H1 (cell line): ENCODE measurements at regions not wholly inside any gene's neighbourhood (a gene's known extent, or its start where the extent isn't known, plus 50 kb on each side); places are given as distances from the start of the nearest gene placed in this dataset.

ENCODE experiments used
- CTCF ChIA-PET: fragments of 300-600 bp; sonication (Branson Sonifier 250); formaldehyde crosslinking; loops from one replicate; lab custom pipeline; 2021; ENCODE audit not compliant: partially characterized antibody; lab: Charles Lee
- POLR2A ChIA-PET: fragments of 300-600 bp; sonication (Branson Sonifier 250); formaldehyde crosslinking; loops from one replicate; lab custom pipeline; 2021; ENCODE audit warnings: inconsistent platforms; ENCODE audit not compliant: partially characterized antibody; lab: Charles Lee
- DNase-seq, 2 experiments: peaks; one replicate each; pipeline versions ENCODE4 v3.0.0 to v3.0.0-alpha.2; 2010 to 2022; ENCODE audit warnings: low spot score in 2 of 2, low read depth in 1 of 2, mixed read lengths in 1 of 2
- FAIRE-seq: peaks from 2 replicates; lab custom pipeline; 2011; peaks lifted over from hg19 to GRCh38; lab: Jason Lieb, UNC
- H2AFZ ChIP-seq: 2 replicates; pipeline ENCODE4 v1.8.1; 2012; ENCODE audit warnings: low read length, inconsistent platforms
- H2AK5ac ChIP-seq: 2 replicates; pipeline ENCODE4 v1.6.1; 2013; ENCODE audit warnings: low read depth, low read length
- H2BK120ac ChIP-seq: replicated peaks from 2 replicates; pipeline ENCODE3; 2013; ENCODE audit warnings: low read depth, low read length, inconsistent platforms
- H2BK12ac ChIP-seq: 2 replicates; pipeline ENCODE4 v1.6.1; 2013; ENCODE audit warnings: low read depth, low read length
- H2BK15ac ChIP-seq: 2 replicates; pipeline ENCODE4 v1.6.1; 2013; ENCODE audit warnings: low read length
- H2BK20ac ChIP-seq: 2 replicates; pipeline ENCODE4 v1.6.1; 2013; ENCODE audit warnings: low read length
- H2BK5ac ChIP-seq: 2 replicates; pipeline ENCODE4 v1.6.1; 2013; ENCODE audit warnings: low read depth, low read length
- H3K14ac ChIP-seq: 2 replicates; pipeline ENCODE4 v1.6.1; 2013; ENCODE audit warnings: inconsistent platforms; ENCODE audit not compliant: insufficient read length
- H3K18ac ChIP-seq: 2 replicates; pipeline ENCODE4 v1.6.1; 2013; ENCODE audit warnings: low read length; ENCODE audit errors: extremely low read depth
- H3K23ac ChIP-seq: 2 replicates; pipeline ENCODE4 v1.6.1; 2013; ENCODE audit warnings: inconsistent platforms; ENCODE audit not compliant: insufficient read length
- H3K23me2 ChIP-seq: 2 replicates; pipeline ENCODE4 v1.6.1; 2013; ENCODE audit warnings: low read depth, low read length
- H3K27ac ChIP-seq: 2 replicates; pipeline ENCODE4 v1.6.1; 2011; ENCODE audit warnings: low read depth, low read length, inconsistent platforms
- H3K27me3 ChIP-seq, 4 experiments: replicated peaks in 1 of 4; 1 replicate in 1 of 4; 2 replicates in 3 of 4; pipeline versions ENCODE4 v1.6.1 to v1.8.1; 2011 to 2013; ENCODE audit warnings: low read length in 3 of 4, mild to moderate bottlenecking in 3 of 4, inconsistent platforms in 2 of 4, mixed read lengths in 2 of 4, moderate library complexity in 1 of 4; ENCODE audit not compliant: control insufficient read depth in 3 of 4, insufficient read depth in 3 of 4; ENCODE audit errors: extremely low read depth in 1 of 4
- H3K36me3 ChIP-seq, 4 experiments: 2 replicates each; pipeline versions ENCODE4 v1.6.1 to v1.8.1; 2011 to 2013; ENCODE audit warnings: mild to moderate bottlenecking in 4 of 4, low read length in 3 of 4, moderate library complexity in 2 of 4, control low read depth in 1 of 4, inconsistent platforms in 1 of 4; ENCODE audit not compliant: insufficient read depth in 4 of 4, control insufficient read depth in 2 of 4
- H3K4ac ChIP-seq: replicated peaks from 2 replicates; pipeline ENCODE3; 2013; ENCODE audit warnings: low read length, low read depth, mixed read lengths, inconsistent platforms; ENCODE audit not compliant: insufficient read length
- H3K4me1 ChIP-seq, 4 experiments: replicated peaks in 1 of 4; 1 replicate in 1 of 4; 2 replicates in 3 of 4; pipeline versions ENCODE4 v1.6.1 to v1.8.1; 2011 to 2013; ENCODE audit warnings: low read length in 3 of 4, inconsistent platforms in 2 of 4, mixed read lengths in 1 of 4; ENCODE audit not compliant: insufficient read depth in 4 of 4, control insufficient read depth in 3 of 4
- H3K4me2 ChIP-seq, 2 experiments: 2 replicates each; pipeline versions ENCODE4 v1.6.1 to v1.8.1; 2011 to 2013; ENCODE audit warnings: low read depth in 2 of 2, low read length in 2 of 2, control low read depth in 1 of 2, inconsistent platforms in 1 of 2, mild to moderate bottlenecking in 1 of 2; ENCODE audit not compliant: insufficient read depth in 1 of 2
- H3K4me3 ChIP-seq, 4 experiments: fragments of 200-600, 300-600 bp in 1 of 4; sonication (generic), shearing (Covaris generic), sonication (Bioruptor Twin) in 1 of 4; 2 replicates each; pipeline versions ENCODE4 v1.5.1 to v1.8.1; 2011 to 2016; ENCODE audit warnings: low read length in 4 of 4, low read depth in 3 of 4, control low read depth in 2 of 4, inconsistent platforms in 2 of 4, mild to moderate bottlenecking in 2 of 4, mixed read lengths in 1 of 4, moderate library complexity in 1 of 4; ENCODE audit not compliant: insufficient read depth in 2 of 4; ENCODE audit errors: extremely low read depth in 1 of 4
- H3K56ac ChIP-seq: replicated peaks from 2 replicates; pipeline ENCODE3; 2013; ENCODE audit warnings: low read depth, mild to moderate bottlenecking, mixed read lengths, low read length, inconsistent platforms; ENCODE audit not compliant: insufficient read length
- H3K79me1 ChIP-seq: 2 replicates; pipeline ENCODE4 v1.6.1; 2013; ENCODE audit warnings: low read depth, low read length, control low read depth
- H3K79me2 ChIP-seq, 2 experiments: 2 replicates each; pipeline versions ENCODE4 v1.6.1 to v1.8.1; 2012 to 2013; ENCODE audit warnings: low read length in 2 of 2, mild to moderate bottlenecking in 2 of 2, inconsistent platforms in 1 of 2; ENCODE audit not compliant: insufficient read depth in 2 of 2, control insufficient read depth in 1 of 2
- H3K9ac ChIP-seq, 4 experiments: replicated peaks in 1 of 4; 1 replicate in 1 of 4; 2 replicates in 3 of 4; pipeline versions ENCODE4 v1.6.1 to v1.8.1; 2011 to 2013; ENCODE audit warnings: low read depth in 3 of 4, low read length in 3 of 4, control low read depth in 2 of 4, mild to moderate bottlenecking in 2 of 4, moderate library complexity in 2 of 4, inconsistent platforms in 1 of 4; ENCODE audit errors: extremely low read depth in 1 of 4
- H3K9me3 ChIP-seq, 2 experiments: 2 replicates each; pipeline versions ENCODE4 v1.6.1 to v1.8.1; 2012 to 2013; ENCODE audit warnings: mild to moderate bottlenecking in 2 of 2, moderate library complexity in 2 of 2, control low read depth in 1 of 2, inconsistent platforms in 1 of 2, low read depth in 1 of 2, low read length in 1 of 2, mixed read lengths in 1 of 2; ENCODE audit not compliant: insufficient read depth in 2 of 2
- H4K20me1 ChIP-seq, 2 experiments: replicated peaks in 1 of 2; 2 replicates each; pipeline versions ENCODE3 to v1.8.1; 2011 to 2013; ENCODE audit warnings: inconsistent platforms in 2 of 2, low read length in 2 of 2, mild to moderate bottlenecking in 1 of 2; ENCODE audit not compliant: insufficient read depth in 2 of 2, control insufficient read depth in 1 of 2
- H4K5ac ChIP-seq: 2 replicates; pipeline ENCODE4 v1.6.1; 2013; ENCODE audit warnings: low read length, low read depth, mixed read lengths, inconsistent platforms; ENCODE audit not compliant: insufficient read length
- H4K8ac ChIP-seq: 2 replicates; pipeline ENCODE4 v1.8.0; 2013; ENCODE audit warnings: mild to moderate bottlenecking, moderate library complexity, low read length, inconsistent platforms; ENCODE audit not compliant: insufficient read depth; ENCODE audit errors: extremely low read depth
- H4K91ac ChIP-seq: replicated peaks from 2 replicates; pipeline ENCODE3; 2013; ENCODE audit warnings: low read length, mixed read lengths, inconsistent platforms; ENCODE audit not compliant: insufficient read length
- CBX8 ChIP-seq: fragments of 300-800, 300-1000 bp; sonication (generic); IDR thresholded peaks from 2 replicates; pipeline ENCODE4 v1.7.1; 2016; ENCODE audit warnings: low read depth, low read length, borderline replicate concordance
- CEBPB ChIP-seq: IDR thresholded peaks from 2 replicates; pipeline ENCODE4 v1.6.1; 2012; ENCODE audit warnings: low read depth, low read length
- CTBP2 ChIP-seq: IDR thresholded peaks from 2 replicates; pipeline ENCODE4 v1.7.0; 2011; ENCODE audit warnings: borderline replicate concordance, mild to moderate bottlenecking, moderate library complexity, mixed read lengths, low read length; ENCODE audit not compliant: insufficient read depth, insufficient read length
- GTF2F1 ChIP-seq: IDR thresholded peaks from 2 replicates; pipeline ENCODE4 v1.6.1; 2012; ENCODE audit warnings: low read depth, low read length, improper control_type of control experiment, borderline replicate concordance
- KDM5A ChIP-seq: fragments of 200-600 bp; IDR thresholded peaks from 2 replicates; pipeline ENCODE4 v1.7.1; 2012; ENCODE audit warnings: mild to moderate bottlenecking, low read length, inconsistent platforms, mixed read lengths
- NRF1 ChIP-seq: IDR thresholded peaks from 2 replicates; pipeline ENCODE4 v1.6.1; 2011; ENCODE audit warnings: mild to moderate bottlenecking, low read depth, low read length, improper control_type of control experiment
- RAD21 ChIP-seq, 2 experiments: IDR thresholded peaks in 1 of 2; conservative IDR thresholded peaks in 1 of 2; 2 replicates each; pipeline ENCODE4 v1.6.1; 2011; ENCODE audit warnings: low read depth in 2 of 2, low read length in 2 of 2, improper control_type of control experiment in 1 of 2, inconsistent platforms in 1 of 2, mild to moderate bottlenecking in 1 of 2, moderate library complexity in 1 of 2
- SAP30 ChIP-seq: fragments of 300-600 bp; sonication (generic); IDR thresholded peaks from 2 replicates; pipeline ENCODE4 v1.7.1; 2012; ENCODE audit warnings: low read length, moderate library complexity, mild to moderate bottlenecking, inconsistent platforms; ENCODE audit not compliant: insufficient read depth, insufficient replicate concordance
- TAF1 ChIP-seq: IDR thresholded peaks from 2 replicates; pipeline ENCODE4 v1.6.1; 2011; ENCODE audit warnings: mild to moderate bottlenecking, low read depth, low read length
- TEAD4 ChIP-seq: IDR thresholded peaks from 2 replicates; pipeline ENCODE4 v1.6.1; 2012; ENCODE audit warnings: low read depth, low read length, inconsistent platforms, mixed read lengths
- ZNF274 ChIP-seq: IDR thresholded peaks from 2 replicates; pipeline ENCODE4 v1.7.0; 2012; ENCODE audit warnings: low read length, borderline replicate concordance; ENCODE audit errors: extremely low read depth
- WGBS, 2 experiments: shearing (Covaris generic) in 1 of 2; methylation state at CpG; one replicate each; pipeline versions ENCODE4 v1.1.6 to v1.1.7; 2013 to 2015; ENCODE audit warnings: low lambda C conversion rate in 2 of 2, mixed read lengths in 2 of 2, inconsistent platforms in 1 of 2, low coverage in 1 of 2, missing lambda C conversion rate in 1 of 2; ENCODE audit not compliant: insufficient replicate concordance in 2 of 2, insufficient coverage in 1 of 2, insufficient read length in 1 of 2; ENCODE audit errors: extremely low coverage in 1 of 2, missing lambda C conversion rate in 1 of 2; 5-methylcytosine and 5-hydroxymethylcytosine counted together
- TF ChIP-seq, protein P1 (sequence below): IDR thresholded peaks from 2 replicates; pipeline ENCODE4 v1.6.1; 2011; ENCODE audit warnings: low read length, improper control_type of control experiment

DNA sequence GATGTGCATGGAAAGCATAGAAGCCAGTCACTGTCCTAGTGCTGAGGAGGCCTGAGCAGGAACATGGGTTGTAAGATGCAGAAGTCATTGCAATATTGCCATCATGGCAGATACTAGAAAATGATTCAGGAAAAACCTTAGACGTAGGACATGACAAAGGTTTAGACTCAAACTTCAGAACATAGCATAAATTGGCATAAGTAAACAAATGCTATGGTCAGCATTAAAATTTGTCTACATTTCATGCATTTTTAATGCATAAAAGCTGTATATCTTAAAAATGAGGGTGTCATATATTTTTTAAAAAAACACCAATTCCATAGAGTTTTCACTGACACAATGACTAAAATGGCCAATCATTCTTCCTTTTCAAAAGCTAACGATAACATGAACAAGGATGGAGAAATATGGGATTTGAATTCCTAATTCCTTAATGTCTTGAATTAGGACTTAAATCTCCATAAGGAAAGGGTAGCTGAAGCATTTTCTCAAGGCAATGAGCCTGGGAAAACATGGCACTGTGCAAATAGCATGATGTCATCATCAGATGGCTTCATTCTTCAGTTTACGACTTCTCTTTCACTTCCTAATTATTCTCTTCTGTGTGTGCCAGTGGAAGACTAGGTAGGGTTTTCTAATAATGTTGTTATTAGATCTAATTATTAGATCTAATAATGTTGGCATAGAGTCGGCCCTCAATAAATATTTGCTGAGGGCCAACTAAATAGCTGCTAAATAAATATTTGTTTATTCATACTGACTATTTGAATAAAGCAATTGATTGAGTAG is 125.1 kb upstream of the FRG1 start:
- Histone ChIP-seq H3K79me2 (no peaks in the 10 kb centered on the region), H3K79me1 (no peaks in the 10 kb centered on the region), H3K23ac (no peak overlapping the region), H3K9me3 (no peaks in the 10 kb centered on the region), H3K56ac (no peak overlapping the region), H3K9ac (no peak overlapping the region), H3K36me3 (no peaks in the 10 kb centered on the region), H4K8ac (no peak overlapping the region), H2BK120ac (no peak overlapping the region), H3K4me2 (no peak overlapping the region), H3K4me3 (no peak overlapping the region), H3K14ac (no peak overlapping the region), H3K18ac (no peak overlapping the region), H2BK12ac (no peak overlapping the region), H2BK15ac (no peak overlapping the region), H2BK5ac (no peak overlapping the region), H4K5ac (no peak overlapping the region), H3K27me3 (no peaks in the 10 kb centered on the region), H2BK20ac (no peak overlapping the region), H3K23me2 (no peaks in the 10 kb centered on the region), H2AFZ (no peak overlapping the region), H4K20me1 (no peaks in the 10 kb centered on the region), H3K4me1 (no peaks in the 10 kb centered on the region), H3K4ac (no peak overlapping the region), H4K91ac (no peak overlapping the region), H2AK5ac (no peak overlapping the region), H3K27ac (no peak overlapping the region)
- POLR2A ChIA-PET: no interaction called here
- no peak for FAIRE-seq
- 97% methylated on average over 4 of the region's 4 CpGs; no CpG with 5 or more reads in 1 of the 2 experiments for WGBS, 2 experiments
- CTCF ChIA-PET: interaction anchor here (1.3 to 1.4 kb wide), 2 partner anchors 10 to 12 kb away, joined by 4 read pairs; no protein-coding TSS in a partner anchor
- no peak for DNase-seq
- TF ChIP-seq TAF1: no peak
- TF ChIP-seq KDM5A: no peak
- no peak for TF ChIP-seq SAP30
- TF ChIP-seq, protein P1, sequence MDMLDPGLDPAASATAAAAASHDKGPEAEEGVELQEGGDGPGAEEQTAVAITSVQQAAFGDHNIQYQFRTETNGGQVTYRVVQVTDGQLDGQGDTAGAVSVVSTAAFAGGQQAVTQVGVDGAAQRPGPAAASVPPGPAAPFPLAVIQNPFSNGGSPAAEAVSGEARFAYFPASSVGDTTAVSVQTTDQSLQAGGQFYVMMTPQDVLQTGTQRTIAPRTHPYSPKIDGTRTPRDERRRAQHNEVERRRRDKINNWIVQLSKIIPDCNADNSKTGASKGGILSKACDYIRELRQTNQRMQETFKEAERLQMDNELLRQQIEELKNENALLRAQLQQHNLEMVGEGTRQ: no peak
- no peak for TF ChIP-seq RAD21 (IDR thresholded peaks at IDR 0.05 in 1 of 2, conservative IDR thresholded peaks at IDR 0.05 in 1 of 2; ENCODE audit: low read depth in 2 of 2, low read length in 2 of 2)
- no peak for TF ChIP-seq TEAD4
- no peak for TF ChIP-seq GTF2F1
- no peak for TF ChIP-seq CBX8
- TF ChIP-seq NRF1: no peak
- TF ChIP-seq CEBPB: no peak
- TF ChIP-seq CTBP2: no peak
- no peak for TF ChIP-seq ZNF274
